ENCODE measurements at regions not wholly inside any gene's neighbourhood (a gene's known extent, or its start where the extent isn't known, plus 50 kb on each side); places are given as distances from the start of the nearest gene placed in this dataset.

- Histone ChIP-seq H3K9me3 (ENCODE audit: control insufficient read depth in 2 of 2, low read length in 2 of 2) (no peaks in the 10 kb centered on the region), H3K36me3 (ENCODE audit: control insufficient read depth in 2 of 2, insufficient read depth in 2 of 2, low read length in 2 of 2) (no peaks in the 10 kb centered on the region), H3K4me3 (ENCODE audit: low read length in 2 of 2) (no peak overlapping the region), H3K27ac (ENCODE audit: low read length) (no peak overlapping the region), H3K4me1 (ENCODE audit: control insufficient read depth, insufficient read depth, low read length) (peaks cover 2% of the 10 kb centered on the region), H3K27me3 (ENCODE audit: control insufficient read depth in 1 of 2, insufficient read depth in 2 of 2, low read length in 2 of 2) (no peaks in the 10 kb centered on the region), H3K9ac (ENCODE audit: low read length in 2 of 2) (no peak overlapping the region)
Observed at GRCh38 chr6:137725949-137726348, 141.1 kb upstream of the TNFAIP3 start.

GRCh38 chr6:137726582-137726981 lies 140.5 kb upstream of the TNFAIP3 start:
- Histone ChIP-seq H3K27ac (ENCODE audit: low read length) (no peak overlapping the region), H3K4me1 (ENCODE audit: control insufficient read depth, insufficient read depth, low read length) (peaks cover 2% of the 10 kb centered on the region), H3K4me3 (ENCODE audit: low read length in 2 of 2) (no peak overlapping the region), H3K9ac (ENCODE audit: low read length in 2 of 2) (no peak overlapping the region), H3K36me3 (ENCODE audit: control insufficient read depth in 2 of 2, insufficient read depth in 2 of 2, low read length in 2 of 2) (no peaks in the 10 kb centered on the region), H3K9me3 (ENCODE audit: control insufficient read depth in 2 of 2, low read length in 2 of 2) (no peaks in the 10 kb centered on the region), H3K27me3 (ENCODE audit: control insufficient read depth in 1 of 2, insufficient read depth in 2 of 2, low read length in 2 of 2) (no peaks in the 10 kb centered on the region)

GRCh38 chr6:137727216-137727765 lies 139.8 kb upstream of the TNFAIP3 start:
- no peak overlapping the region for H3K27ac ChIP-seq (ENCODE audit: low read length)
- H3K9ac ChIP-seq (ENCODE audit: low read length in 2 of 2), result no peak overlapping the region
- no peaks in the 10 kb centered on the region for H3K36me3 ChIP-seq (ENCODE audit: control insufficient read depth in 2 of 2, insufficient read depth in 2 of 2, low read length in 2 of 2)
- no peak overlapping the region for H3K4me3 ChIP-seq (ENCODE audit: low read length in 2 of 2)
- H3K4me1 ChIP-seq (ENCODE audit: control insufficient read depth, insufficient read depth, low read length), result peaks cover 2% of the 10 kb centered on the region
- no peaks in the 10 kb centered on the region for H3K27me3 ChIP-seq (ENCODE audit: control insufficient read depth in 1 of 2, insufficient read depth in 2 of 2, low read length in 2 of 2)
- H3K9me3 ChIP-seq (ENCODE audit: control insufficient read depth in 2 of 2, low read length in 2 of 2), result no peaks in the 10 kb centered on the region

GRCh38 chr6:137728386-137729349 lies 138.4 kb upstream of the TNFAIP3 start:
- no peak overlapping the region for H3K9ac ChIP-seq (ENCODE audit: low read length in 2 of 2)
- H3K36me3 ChIP-seq (ENCODE audit: control insufficient read depth in 2 of 2, insufficient read depth in 2 of 2, low read length in 2 of 2), result no peaks in the 10 kb centered on the region
- no peak overlapping the region for H3K4me3 ChIP-seq (ENCODE audit: low read length in 2 of 2)
- H3K27ac ChIP-seq (ENCODE audit: low read length), result no peak overlapping the region
- H3K9me3 ChIP-seq (ENCODE audit: control insufficient read depth in 2 of 2, low read length in 2 of 2), result no peaks in the 10 kb centered on the region
- H3K27me3 ChIP-seq (ENCODE audit: control insufficient read depth in 1 of 2, insufficient read depth in 2 of 2, low read length in 2 of 2), result no peaks in the 10 kb centered on the region
- H3K4me1 ChIP-seq (ENCODE audit: control insufficient read depth, insufficient read depth, low read length), result peaks cover 2% of the 10 kb centered on the region

- no peak overlapping the region for H3K27ac ChIP-seq (ENCODE audit: low read length)
Observed at GRCh38 chr6:137729866-137730629, 137.0 kb upstream of the TNFAIP3 start.

GRCh38 chr6:137731600-137731959 lies 135.5 kb upstream of the TNFAIP3 start:
- Histone ChIP-seq H3K27me3 (ENCODE audit: control insufficient read depth in 1 of 2, insufficient read depth in 2 of 2, low read length in 2 of 2) (no peaks in the 10 kb centered on the region), H3K36me3 (ENCODE audit: control insufficient read depth in 2 of 2, insufficient read depth in 2 of 2, low read length in 2 of 2) (no peaks in the 10 kb centered on the region), H3K4me1 (ENCODE audit: control insufficient read depth, insufficient read depth, low read length) (no peaks in the 10 kb centered on the region), H3K4me3 (ENCODE audit: low read length in 2 of 2) (no peak overlapping the region), H3K9me3 (ENCODE audit: control insufficient read depth in 2 of 2, low read length in 2 of 2) (no peaks in the 10 kb centered on the region), H3K9ac (ENCODE audit: low read length in 2 of 2) (no peak overlapping the region), H3K27ac (ENCODE audit: low read length) (no peak overlapping the region)

More at GRCh38 chr6:137729866-137730629, 137.0 kb upstream of the TNFAIP3 start:
- Histone ChIP-seq H3K4me3 (ENCODE audit: low read length in 2 of 2) (no peak overlapping the region), H3K27me3 (ENCODE audit: control insufficient read depth in 1 of 2, insufficient read depth in 2 of 2, low read length in 2 of 2) (no peaks in the 10 kb centered on the region), H3K9me3 (ENCODE audit: control insufficient read depth in 2 of 2, low read length in 2 of 2) (no peaks in the 10 kb centered on the region), H3K36me3 (ENCODE audit: control insufficient read depth in 2 of 2, insufficient read depth in 2 of 2, low read length in 2 of 2) (no peaks in the 10 kb centered on the region), H3K9ac (ENCODE audit: low read length in 2 of 2) (no peak overlapping the region), H3K4me1 (ENCODE audit: control insufficient read depth, insufficient read depth, low read length) (no peaks in the 10 kb centered on the region)

GRCh38 chr6:137731960-137732616 lies 135.0 kb upstream of the TNFAIP3 start:
- Histone ChIP-seq H3K9me3 (ENCODE audit: control insufficient read depth in 2 of 2, low read length in 2 of 2) (no peaks in the 10 kb centered on the region), H3K9ac (ENCODE audit: low read length in 2 of 2) (no peak overlapping the region), H3K36me3 (ENCODE audit: control insufficient read depth in 2 of 2, insufficient read depth in 2 of 2, low read length in 2 of 2) (no peaks in the 10 kb centered on the region), H3K27me3 (ENCODE audit: control insufficient read depth in 1 of 2, insufficient read depth in 2 of 2, low read length in 2 of 2) (no peaks in the 10 kb centered on the region), H3K27ac (ENCODE audit: low read length) (no peak overlapping the region), H3K4me1 (ENCODE audit: control insufficient read depth, insufficient read depth, low read length) (no peaks in the 10 kb centered on the region), H3K4me3 (ENCODE audit: low read length in 2 of 2) (no peak overlapping the region)

GRCh38 chr6:137733372-137733771 lies 133.7 kb upstream of the TNFAIP3 start:
- Histone ChIP-seq H3K27me3 (ENCODE audit: control insufficient read depth in 1 of 2, insufficient read depth in 2 of 2, low read length in 2 of 2) (no peaks in the 10 kb centered on the region), H3K27ac (ENCODE audit: low read length) (no peak overlapping the region), H3K4me3 (ENCODE audit: low read length in 2 of 2) (no peak overlapping the region), H3K9me3 (ENCODE audit: control insufficient read depth in 2 of 2, low read length in 2 of 2) (no peaks in the 10 kb centered on the region), H3K9ac (ENCODE audit: low read length in 2 of 2) (no peak overlapping the region), H3K36me3 (ENCODE audit: control insufficient read depth in 2 of 2, insufficient read depth in 2 of 2, low read length in 2 of 2) (no peaks in the 10 kb centered on the region), H3K4me1 (ENCODE audit: control insufficient read depth, insufficient read depth, low read length) (no peaks in the 10 kb centered on the region)

GRCh38 chr6:137734005-137734874 lies 132.8 kb upstream of the TNFAIP3 start:
- Histone ChIP-seq H3K9ac (ENCODE audit: low read length in 2 of 2) (no peak overlapping the region), H3K9me3 (ENCODE audit: control insufficient read depth in 2 of 2, low read length in 2 of 2) (no peaks in the 10 kb centered on the region), H3K4me1 (ENCODE audit: control insufficient read depth, insufficient read depth, low read length) (no peaks in the 10 kb centered on the region), H3K4me3 (ENCODE audit: low read length in 2 of 2) (no peak overlapping the region), H3K27ac (ENCODE audit: low read length) (no peak overlapping the region), H3K36me3 (ENCODE audit: control insufficient read depth in 2 of 2, insufficient read depth in 2 of 2, low read length in 2 of 2) (no peaks in the 10 kb centered on the region), H3K27me3 (ENCODE audit: control insufficient read depth in 1 of 2, insufficient read depth in 2 of 2, low read length in 2 of 2) (no peaks in the 10 kb centered on the region)

- H3K9ac ChIP-seq (ENCODE audit: low read length in 2 of 2), result no peak overlapping the region
- no peak overlapping the region for H3K4me3 ChIP-seq (ENCODE audit: low read length in 2 of 2)
- no peaks in the 10 kb centered on the region for H3K27me3 ChIP-seq (ENCODE audit: control insufficient read depth in 1 of 2, insufficient read depth in 2 of 2, low read length in 2 of 2)
- no peak overlapping the region for H3K27ac ChIP-seq (ENCODE audit: low read length)
- H3K4me1 ChIP-seq (ENCODE audit: control insufficient read depth, insufficient read depth, low read length), result no peaks in the 10 kb centered on the region
- H3K36me3 ChIP-seq (ENCODE audit: control insufficient read depth in 2 of 2, insufficient read depth in 2 of 2, low read length in 2 of 2), result no peaks in the 10 kb centered on the region
- no peaks in the 10 kb centered on the region for H3K9me3 ChIP-seq (ENCODE audit: control insufficient read depth in 2 of 2, low read length in 2 of 2)
Observed at GRCh38 chr6:137734875-137735182, 132.2 kb upstream of the TNFAIP3 start.

Measured in stomach smooth muscle (tissue), 2 donors.